ENCODE measurements at regions not wholly inside any gene's neighbourhood (a gene's known extent, or its start where the extent isn't known, plus 50 kb on each side); places are given as distances from the start of the nearest gene placed in this dataset.
A peak's percentile ranks its signal among the peaks of the same experiment; 100 is the strongest.

DNA sequence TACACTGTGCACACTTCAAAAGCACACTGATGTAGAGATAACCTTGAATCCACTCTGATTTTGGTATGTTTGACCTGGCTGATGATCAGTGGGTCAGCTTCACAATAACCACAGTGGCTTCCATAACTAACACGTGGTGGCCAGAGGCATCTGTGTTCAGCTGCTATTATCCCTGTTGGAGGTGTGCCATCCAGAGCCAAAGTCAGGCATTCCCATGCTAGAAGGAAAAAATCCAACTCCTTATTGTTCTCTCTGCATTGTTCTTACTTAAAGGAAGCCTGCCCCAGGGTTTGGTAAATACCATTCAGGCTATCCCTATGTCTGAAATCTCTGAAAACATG is 127.3 kb upstream of the MON1B start:
- DNase-seq: peak in 1 of 2 donors; percentile 16
- Histone ChIP-seq H3K36me3 (no peaks in the 10 kb centered on the region), H3K4me3 (no peak overlapping the region), H3K27ac (no peak overlapping the region), H3K4me1 (peaks cover 0 to 8% (median 2%) of the 10 kb centered on the region in 4 donors), H3K9me3 (no peaks in the 10 kb centered on the region), H3K27me3 (no peaks in the 10 kb centered on the region)
- intact Hi-C loops (cut with DNase I; ENCODE audit: low total_unique reads): no loop called here
- WGBS, 5 donors: 0 to 17% (median 3%) methylated on average over 1 of the region's 1 CpG
- no peak for TF ChIP-seq EP300 (IDR thresholded peaks at IDR 0.05)
- TF ChIP-seq POLR2A (IDR thresholded peaks at IDR 0.05): no peak
- no peak for TF ChIP-seq POLR2AphosphoS5 (IDR thresholded peaks at IDR 0.05)
- TF ChIP-seq, protein P1, sequence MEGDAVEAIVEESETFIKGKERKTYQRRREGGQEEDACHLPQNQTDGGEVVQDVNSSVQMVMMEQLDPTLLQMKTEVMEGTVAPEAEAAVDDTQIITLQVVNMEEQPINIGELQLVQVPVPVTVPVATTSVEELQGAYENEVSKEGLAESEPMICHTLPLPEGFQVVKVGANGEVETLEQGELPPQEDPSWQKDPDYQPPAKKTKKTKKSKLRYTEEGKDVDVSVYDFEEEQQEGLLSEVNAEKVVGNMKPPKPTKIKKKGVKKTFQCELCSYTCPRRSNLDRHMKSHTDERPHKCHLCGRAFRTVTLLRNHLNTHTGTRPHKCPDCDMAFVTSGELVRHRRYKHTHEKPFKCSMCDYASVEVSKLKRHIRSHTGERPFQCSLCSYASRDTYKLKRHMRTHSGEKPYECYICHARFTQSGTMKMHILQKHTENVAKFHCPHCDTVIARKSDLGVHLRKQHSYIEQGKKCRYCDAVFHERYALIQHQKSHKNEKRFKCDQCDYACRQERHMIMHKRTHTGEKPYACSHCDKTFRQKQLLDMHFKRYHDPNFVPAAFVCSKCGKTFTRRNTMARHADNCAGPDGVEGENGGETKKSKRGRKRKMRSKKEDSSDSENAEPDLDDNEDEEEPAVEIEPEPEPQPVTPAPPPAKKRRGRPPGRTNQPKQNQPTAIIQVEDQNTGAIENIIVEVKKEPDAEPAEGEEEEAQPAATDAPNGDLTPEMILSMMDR (IDR thresholded peaks at IDR 0.05): no peak

DNA sequence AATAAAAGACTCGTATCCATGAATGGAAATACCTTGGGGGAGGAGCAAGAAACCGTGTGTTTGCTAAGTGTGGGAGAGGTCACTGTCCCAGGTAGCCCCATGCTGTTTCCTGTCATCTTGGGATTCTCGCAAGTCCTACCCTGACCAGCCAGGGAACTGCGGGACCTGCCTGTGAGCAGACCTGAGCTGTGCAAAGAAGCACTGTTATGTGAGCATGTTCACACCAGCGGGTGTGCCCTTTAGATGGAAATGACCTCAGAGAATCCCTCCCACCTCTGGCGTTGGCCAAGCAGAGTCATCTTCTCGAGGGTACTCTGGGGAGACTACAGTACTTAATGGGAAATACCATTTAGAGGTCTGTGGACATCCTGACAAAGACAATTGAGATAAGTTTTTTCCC is 127.0 kb upstream of the MON1B start:
- peak in 1 of 2 donors; percentile 7 for DNase-seq
- no peaks in the 10 kb centered on the region for H3K36me3 ChIP-seq
- H3K27me3 ChIP-seq: no peaks in the 10 kb centered on the region
- 49 to 60% (median 51%) methylated on average over 7 of the region's 7 CpGs for WGBS, 5 donors
- H3K9me3 ChIP-seq: no peaks in the 10 kb centered on the region
- no peak overlapping the region for H3K27ac ChIP-seq
- no peak overlapping the region for H3K4me3 ChIP-seq
- no peak for TF ChIP-seq EP300 (IDR thresholded peaks at IDR 0.05)
- no peak for TF ChIP-seq POLR2AphosphoS5 (IDR thresholded peaks at IDR 0.05)
- TF ChIP-seq POLR2A (IDR thresholded peaks at IDR 0.05): no peak
- TF ChIP-seq, protein P1 (IDR thresholded peaks at IDR 0.05): no peak
- H3K4me1 ChIP-seq: peaks cover 0 to 8% (median 2%) of the 10 kb centered on the region in 4 donors
- intact Hi-C loops (cut with DNase I; ENCODE audit: low total_unique reads): no loop called here

DNA sequence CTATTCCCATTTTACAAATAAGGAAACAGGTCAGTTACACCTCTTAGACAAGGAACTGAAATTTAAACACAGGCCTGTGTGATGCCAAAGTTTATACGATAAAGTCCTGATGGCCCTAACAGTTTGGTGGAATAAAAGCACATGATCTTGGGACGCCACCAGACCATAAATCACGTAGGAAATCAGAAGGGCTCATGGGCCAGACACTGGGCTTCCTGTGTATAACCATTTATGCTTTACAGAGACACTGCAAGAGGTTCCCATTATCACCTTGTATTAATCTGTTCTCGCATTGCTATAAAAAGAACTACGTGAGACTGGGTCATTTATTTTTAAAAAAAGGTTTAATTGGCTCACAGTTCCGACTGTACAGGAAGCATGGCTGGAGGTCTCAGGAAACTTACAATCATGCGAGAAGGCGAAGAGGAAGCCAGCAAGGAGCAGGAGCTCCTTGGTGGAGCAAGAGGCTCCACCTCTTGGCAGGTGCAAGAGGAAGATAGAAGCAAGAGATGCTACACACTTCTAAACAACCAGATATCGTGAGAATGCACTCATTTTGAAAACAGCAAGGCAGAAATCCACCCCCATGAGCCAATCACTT is 124.0 kb upstream of the MON1B start:
- no peak overlapping the region for H3K4me3 ChIP-seq
- peaks cover 0 to 8% (median 2%) of the 10 kb centered on the region in 4 donors for H3K4me1 ChIP-seq
- DNase-seq: peak in 1 of 2 donors; percentile 14
- WGBS, 5 donors: 56 to 67% (median 62%) methylated on average over 9 of the region's 9 CpGs
- intact Hi-C loops (cut with DNase I; ENCODE audit: low total_unique reads): no loop called here
- H3K9me3 ChIP-seq: peaks cover 0 to 4% (median 0%) of the 10 kb centered on the region in 4 donors
- H3K36me3 ChIP-seq: no peaks in the 10 kb centered on the region
- TF ChIP-seq POLR2A (IDR thresholded peaks at IDR 0.05): no peak
- no peak for TF ChIP-seq EP300 (IDR thresholded peaks at IDR 0.05)
- TF ChIP-seq, protein P1 (IDR thresholded peaks at IDR 0.05): no peak
- no peak overlapping the region for H3K27ac ChIP-seq
- no peaks in the 10 kb centered on the region for H3K27me3 ChIP-seq

DNA sequence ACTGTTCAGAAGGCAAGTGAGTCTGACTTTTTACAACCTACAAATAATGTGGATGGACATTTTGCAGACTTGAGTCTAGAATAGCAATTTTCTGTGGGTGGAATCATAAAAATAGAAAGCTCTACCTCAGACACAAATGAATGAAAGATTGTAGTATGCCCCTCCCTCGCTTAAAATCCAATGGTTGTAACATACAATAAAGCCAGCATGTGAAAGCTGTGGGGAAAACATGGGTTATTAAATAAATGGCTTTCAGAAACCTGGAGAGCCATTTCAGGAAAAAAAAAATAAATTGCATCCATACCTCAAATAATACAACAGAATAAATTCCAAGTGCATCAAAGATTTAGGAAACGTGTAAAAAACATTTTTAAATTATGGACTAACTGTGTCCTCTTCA is 123.1 kb upstream of the MON1B start:
- H3K4me1 ChIP-seq: peaks cover 0 to 4% (median 2%) of the 10 kb centered on the region in 4 donors
- 27 to 77% (median 50%) methylated on average over 2 of the region's 2 CpGs for WGBS, 5 donors
- intact Hi-C loops (cut with DNase I; ENCODE audit: low total_unique reads): no loop called here
- H3K4me3 ChIP-seq: no peak overlapping the region
- H3K9me3 ChIP-seq: peaks cover 0 to 10% (median 0%) of the 10 kb centered on the region in 4 donors
- TF ChIP-seq POLR2AphosphoS5 (IDR thresholded peaks at IDR 0.05) (no peak), EP300 (IDR thresholded peaks at IDR 0.05) (no peak), POLR2A (IDR thresholded peaks at IDR 0.05) (no peak)
- TF ChIP-seq, protein P1 (IDR thresholded peaks at IDR 0.05): no peak
- no peak for DNase-seq
- H3K27ac ChIP-seq: no peak overlapping the region
- no peaks in the 10 kb centered on the region for H3K36me3 ChIP-seq
- H3K27me3 ChIP-seq: no peaks in the 10 kb centered on the region

Measured in stomach (tissue), 8 donors.